ENCODE measurements at regions not wholly inside any gene's neighbourhood (a gene's known extent, or its start where the extent isn't known, plus 50 kb on each side); places are given as distances from the start of the nearest gene placed in this dataset.

- TF ChIP-seq, protein P1, sequence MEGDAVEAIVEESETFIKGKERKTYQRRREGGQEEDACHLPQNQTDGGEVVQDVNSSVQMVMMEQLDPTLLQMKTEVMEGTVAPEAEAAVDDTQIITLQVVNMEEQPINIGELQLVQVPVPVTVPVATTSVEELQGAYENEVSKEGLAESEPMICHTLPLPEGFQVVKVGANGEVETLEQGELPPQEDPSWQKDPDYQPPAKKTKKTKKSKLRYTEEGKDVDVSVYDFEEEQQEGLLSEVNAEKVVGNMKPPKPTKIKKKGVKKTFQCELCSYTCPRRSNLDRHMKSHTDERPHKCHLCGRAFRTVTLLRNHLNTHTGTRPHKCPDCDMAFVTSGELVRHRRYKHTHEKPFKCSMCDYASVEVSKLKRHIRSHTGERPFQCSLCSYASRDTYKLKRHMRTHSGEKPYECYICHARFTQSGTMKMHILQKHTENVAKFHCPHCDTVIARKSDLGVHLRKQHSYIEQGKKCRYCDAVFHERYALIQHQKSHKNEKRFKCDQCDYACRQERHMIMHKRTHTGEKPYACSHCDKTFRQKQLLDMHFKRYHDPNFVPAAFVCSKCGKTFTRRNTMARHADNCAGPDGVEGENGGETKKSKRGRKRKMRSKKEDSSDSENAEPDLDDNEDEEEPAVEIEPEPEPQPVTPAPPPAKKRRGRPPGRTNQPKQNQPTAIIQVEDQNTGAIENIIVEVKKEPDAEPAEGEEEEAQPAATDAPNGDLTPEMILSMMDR (IDR thresholded peaks at IDR 0.05): no peak
- no peak for TF ChIP-seq POLR2A (IDR thresholded peaks at IDR 0.05)
Measured at GRCh38 chr2:198517976-198518375, 713.6 kb downstream of the PLCL1 start.

All from thyroid gland (tissue), 4 donors.